ENCODE measurements at regions not wholly inside any gene's neighbourhood (a gene's known extent, or its start where the extent isn't known, plus 50 kb on each side); places are given as distances from the start of the nearest gene placed in this dataset.

- Histone ChIP-seq H4K91ac (replicated peaks; ENCODE audit: insufficient read length, low read length) (no peak overlapping the region), H3K4me2 (ENCODE audit: insufficient read depth in 1 of 2, low read depth in 2 of 2, low read length in 2 of 2) (no peak overlapping the region), H2BK12ac (ENCODE audit: low read depth, low read length) (no peak overlapping the region), H3K23me2 (ENCODE audit: low read depth, low read length) (peaks cover 3% of the 10 kb centered on the region; the same call in 1 of the 2 replicates), H3K27ac (ENCODE audit: low read depth, low read length) (no peak overlapping the region), H2BK20ac (ENCODE audit: low read length) (no peak overlapping the region), H3K4me3 (ENCODE audit: extremely low read depth in 1 of 4, insufficient read depth in 2 of 4, low read depth in 3 of 4, low read length in 4 of 4) (no peak overlapping the region), H3K23ac (ENCODE audit: insufficient read length) (no peak overlapping the region), H2AK5ac (ENCODE audit: low read depth, low read length) (no peak overlapping the region), H3K18ac (ENCODE audit: extremely low read depth, low read length) (no peak overlapping the region), H2BK5ac (ENCODE audit: low read depth, low read length) (no peak overlapping the region), H3K79me2 (ENCODE audit: control insufficient read depth in 1 of 2, insufficient read depth in 2 of 2, low read length in 2 of 2) (no peaks in the 10 kb centered on the region), H3K9me3 (ENCODE audit: insufficient read depth in 2 of 2, low read depth in 1 of 2, low read length in 1 of 2) (peaks cover 2 to 6% of the 10 kb centered on the region in 2 experiments; a peak in 3 of 4 replicates), H3K79me1 (ENCODE audit: low read depth, low read length) (no peaks in the 10 kb centered on the region), H3K14ac (ENCODE audit: insufficient read length) (no peak overlapping the region), H4K5ac (ENCODE audit: insufficient read length, low read depth, low read length) (no peak overlapping the region), H4K20me1 (replicated peaks in 1 of 2; ENCODE audit: control insufficient read depth in 1 of 2, insufficient read depth in 2 of 2, low read length in 2 of 2) (no peaks in the 10 kb centered on the region), H3K36me3 (ENCODE audit: control insufficient read depth in 2 of 4, insufficient read depth in 4 of 4, low read length in 3 of 4) (no peaks in the 10 kb centered on the region), H3K27me3 (replicated peaks in 1 of 4; ENCODE audit: control insufficient read depth in 3 of 4, extremely low read depth in 1 of 4, insufficient read depth in 3 of 4, low read length in 3 of 4) (no peaks in the 10 kb centered on the region), H2AFZ (ENCODE audit: low read length) (no peak overlapping the region), H3K4me1 (replicated peaks in 1 of 4; ENCODE audit: control insufficient read depth in 3 of 4, insufficient read depth in 4 of 4, low read length in 3 of 4) (no peaks in the 10 kb centered on the region), H3K9ac (replicated peaks in 1 of 4; ENCODE audit: extremely low read depth in 1 of 4, low read depth in 3 of 4, low read length in 3 of 4) (no peak overlapping the region), H4K8ac (ENCODE audit: extremely low read depth, insufficient read depth, low read length) (no peak overlapping the region), H3K4ac (replicated peaks; ENCODE audit: insufficient read length, low read depth, low read length) (no peak overlapping the region), H2BK120ac (replicated peaks; ENCODE audit: low read depth, low read length) (no peak overlapping the region), H2BK15ac (ENCODE audit: low read length) (no peak overlapping the region), H3K56ac (replicated peaks; ENCODE audit: insufficient read length, low read depth, low read length) (no peak overlapping the region)
- FAIRE-seq (no peak), DNase-seq (ENCODE audit: low read depth in 1 of 2, low spot score in 2 of 2) (no peak)
- TF ChIP-seq HDAC6 (IDR thresholded peaks at IDR 0.05; ENCODE audit: low read depth, low read length) (no peak), KDM4A (IDR thresholded peaks at IDR 0.05; ENCODE audit: low read depth, low read length, severe bottlenecking) (no peak), CTBP2 (IDR thresholded peaks at IDR 0.05; ENCODE audit: borderline replicate concordance, insufficient read depth, insufficient read length, low read length) (no peak), E2F6 (IDR thresholded peaks at IDR 0.05) (no peak)
- POLR2A ChIA-PET (ENCODE audit: partially characterized antibody): no interaction called here
- CTCF ChIA-PET (ENCODE audit: partially characterized antibody): interaction anchor here (0.6 to 1.0 kb wide), 3 partner anchors 12 to 102 kb away, joined by 4 to 7 read pairs (median 4); no protein-coding TSS in a partner anchor
Measured at GRCh38 chr12:85662207-85662602, 174.0 kb downstream of the RASSF9 start.
